AG04450 (cell line): ENCODE measurements at regions not wholly inside any gene's neighbourhood (a gene's known extent, or its start where the extent isn't known, plus 50 kb on each side); places are given as distances from the start of the nearest gene placed in this dataset.

ENCODE experiments used
- CTCF ChIA-PET: fragments of 300-600, 350-600 bp; formaldehyde crosslinking; extraction: SDS; loops from one replicate; lab custom pipeline; 2022; ENCODE audit warnings: antibody characterized with exemption, inconsistent platforms; lab: Charles Lee
- POLR2A ChIA-PET: fragments of 350-600 bp; formaldehyde crosslinking; extraction: SDS; loops from one replicate; lab custom pipeline; 2021; ENCODE audit warnings: antibody characterized with exemption, inconsistent platforms; lab: Yijun Ruan, JAX
- DNase-seq: peaks from one replicate; pipeline ENCODE4 v3.0.0-alpha.2; 2011; ENCODE audit warnings: low read depth, low spot score
- H3K27ac ChIP-seq: one replicate; pipeline ENCODE4 v1.5.1; 2012; ENCODE audit warnings: low read depth, low read length, control low read depth
- H3K27me3 ChIP-seq: one replicate; pipeline ENCODE4 v1.6.0; 2012; ENCODE audit warnings: low read length; ENCODE audit not compliant: control insufficient read depth, insufficient read depth
- H3K4me3 ChIP-seq: 2 replicates; pipeline ENCODE4 v1.5.1; 2011; ENCODE audit warnings: mild to moderate bottlenecking, low read depth, low read length, control low read depth
- H3K9me3 ChIP-seq: 2 replicates; pipeline ENCODE4 v1.5.1; 2012; ENCODE audit warnings: low read length; ENCODE audit not compliant: control insufficient read depth, insufficient read depth
- CTCF ChIP-seq: IDR thresholded peaks from 2 replicates; pipeline ENCODE4 v1.5.1; 2011; ENCODE audit warnings: low read depth, low read length, control low read depth, inconsistent platforms

- POLR2A ChIA-PET = no interaction called here
- Histone ChIP-seq H3K9me3 (no peaks in the 10 kb centered on the region), H3K4me3 (no peak overlapping the region), H3K27me3 (no peaks in the 10 kb centered on the region), H3K27ac (no peak overlapping the region)
- no peak for DNase-seq
- CTCF ChIA-PET = interaction anchor here (0.7 to 1.4 kb wide), 5 partner anchors 10 to 757 kb away, joined by 3 to 4 read pairs (median 3); no protein-coding TSS in a partner anchor
- TF ChIP-seq CTCF = peak; percentile 68
These were observed 186.5 kb downstream of the MSL3 start for GRCh38 chrX:11944501-11944900.

- CTCF ChIA-PET = no interaction called here
- no peak for TF ChIP-seq CTCF
- Histone ChIP-seq H3K27me3 (no peaks in the 10 kb centered on the region), H3K9me3 (no peaks in the 10 kb centered on the region), H3K4me3 (no peak overlapping the region), H3K27ac (no peak overlapping the region)
- POLR2A ChIA-PET = no interaction called here
- no peak for DNase-seq
These were observed 189.0 kb upstream of the FRMPD4 start for GRCh38 chrX:11949291-11949690.

- H3K27me3 ChIP-seq = no peaks in the 10 kb centered on the region
- no peak for TF ChIP-seq CTCF
- no peak overlapping the region for H3K4me3 ChIP-seq
- no peaks in the 10 kb centered on the region for H3K9me3 ChIP-seq
- no peak for DNase-seq
- no peak overlapping the region for H3K27ac ChIP-seq
- POLR2A ChIA-PET = no interaction called here
- CTCF ChIA-PET = no interaction called here
These were observed 186.0 kb upstream of the FRMPD4 start for GRCh38 chrX:11952176-11952720.

- no peak overlapping the region for H3K4me3 ChIP-seq
- H3K9me3 ChIP-seq = no peaks in the 10 kb centered on the region
- TF ChIP-seq CTCF = no peak
- no peak overlapping the region for H3K27ac ChIP-seq
- DNase-seq = peak; percentile 23
- POLR2A ChIA-PET = no interaction called here
- H3K27me3 ChIP-seq = no peaks in the 10 kb centered on the region
- CTCF ChIA-PET = interaction anchor here (1.0 kb wide), 1 partner anchor 14 kb away, joined by 3 read pairs; no protein-coding TSS in a partner anchor
These were observed 184.7 kb upstream of the FRMPD4 start for GRCh38 chrX:11953615-11954014.

- POLR2A ChIA-PET = no interaction called here
- Histone ChIP-seq H3K9me3 (no peaks in the 10 kb centered on the region), H3K4me3 (no peak overlapping the region), H3K27ac (no peak overlapping the region), H3K27me3 (no peaks in the 10 kb centered on the region)
- no peak for TF ChIP-seq CTCF
- DNase-seq = no peak
- CTCF ChIA-PET = interaction anchor here (0.7 to 1.0 kb wide), 2 partner anchors 9 to 13 kb away, joined by 3 read pairs; no protein-coding TSS in a partner anchor
These were observed 184.1 kb upstream of the FRMPD4 start for GRCh38 chrX:11954176-11954575.
